ENCODE measurements at regions not wholly inside any gene's neighbourhood (a gene's known extent, or its start where the extent isn't known, plus 50 kb on each side); places are given as distances from the start of the nearest gene placed in this dataset.

- Histone ChIP-seq H3K4me2 (ENCODE audit: low read length) (no peak overlapping the region), H3K27ac (ENCODE audit: low read length) (no peak overlapping the region)
- no peak for TF ChIP-seq EZH2phosphoT487 (IDR thresholded peaks at IDR 0.05; ENCODE audit: low read depth)
- no peak for TF ChIP-seq CTCF (IDR thresholded peaks at IDR 0.05; ENCODE audit: low read depth, low read length)
Observed at GRCh38 chr11:71109586-71109985, 142.8 kb downstream of the SHANK2 start.

GRCh38 chr11:71109186-71109585, 143.2 kb downstream of the SHANK2 start:
- Histone ChIP-seq H4K20me1 (ENCODE audit: insufficient read depth, low read length) (no peaks in the 10 kb centered on the region), H3K4me2 (ENCODE audit: low read length) (no peak overlapping the region), H3K9me3 (ENCODE audit: insufficient read depth, low read length) (no peaks in the 10 kb centered on the region), H3K4me1 (ENCODE audit: low read length) (peaks cover 5% of the 10 kb centered on the region), H3K36me3 (replicated peaks; ENCODE audit: low read depth, low read length) (no peaks in the 10 kb centered on the region), H3K4me3 (ENCODE audit: low read length) (no peak overlapping the region), H3K27ac (ENCODE audit: low read length) (no peak overlapping the region), H3K27me3 (ENCODE audit: low read depth, low read length) (0 out of 2 replicates have a peak, but pooled peaks cover 7% of the 10 kb centered on the region), H2AFZ (ENCODE audit: low read depth, low read length) (no peak overlapping the region), H3K9ac (ENCODE audit: low read length) (no peak overlapping the region), H3K79me2 (ENCODE audit: low read length) (no peaks in the 10 kb centered on the region)
- TF ChIP-seq EZH2phosphoT487 (IDR thresholded peaks at IDR 0.05; ENCODE audit: low read depth) (no peak), CTCF (IDR thresholded peaks at IDR 0.05; ENCODE audit: low read depth, low read length) (no peak)

More at GRCh38 chr11:71109586-71109985, 142.8 kb downstream of the SHANK2 start:
- H3K79me2 ChIP-seq (ENCODE audit: low read length) = no peaks in the 10 kb centered on the region
- no peak overlapping the region for H2AFZ ChIP-seq (ENCODE audit: low read depth, low read length)
- H3K9me3 ChIP-seq (ENCODE audit: insufficient read depth, low read length) = no peaks in the 10 kb centered on the region
- H3K36me3 ChIP-seq (replicated peaks; ENCODE audit: low read depth, low read length) = no peaks in the 10 kb centered on the region
- H4K20me1 ChIP-seq (ENCODE audit: insufficient read depth, low read length) = no peaks in the 10 kb centered on the region
- no peak overlapping the region for H3K9ac ChIP-seq (ENCODE audit: low read length)
- H3K4me3 ChIP-seq (ENCODE audit: low read length) = no peak overlapping the region
- H3K27me3 ChIP-seq (ENCODE audit: low read depth, low read length) = 0 out of 2 replicates have a peak, but pooled peaks cover 7% of the 10 kb centered on the region
- H3K4me1 ChIP-seq (ENCODE audit: low read length) = peaks cover 7% of the 10 kb centered on the region

- H3K4me3 ChIP-seq (ENCODE audit: low read length) = no peak overlapping the region
- no peaks in the 10 kb centered on the region for H3K4me1 ChIP-seq (ENCODE audit: low read length)
- H3K36me3 ChIP-seq (replicated peaks; ENCODE audit: low read depth, low read length) = no peaks in the 10 kb centered on the region
- no peak for TF ChIP-seq EZH2phosphoT487 (IDR thresholded peaks at IDR 0.05; ENCODE audit: low read depth)
- TF ChIP-seq CTCF (IDR thresholded peaks at IDR 0.05; ENCODE audit: low read depth, low read length) = no peak
- H3K9me3 ChIP-seq (ENCODE audit: insufficient read depth, low read length) = no peaks in the 10 kb centered on the region
- no peaks in the 10 kb centered on the region for H3K79me2 ChIP-seq (ENCODE audit: low read length)
- 0 out of 2 replicates have a peak, but pooled peaks cover 5% of the 10 kb centered on the region for H3K27me3 ChIP-seq (ENCODE audit: low read depth, low read length)
- no peak overlapping the region for H2AFZ ChIP-seq (ENCODE audit: low read depth, low read length)
- H3K27ac ChIP-seq (ENCODE audit: low read length) = no peak overlapping the region
- no peak overlapping the region for H3K9ac ChIP-seq (ENCODE audit: low read length)
- H3K4me2 ChIP-seq (ENCODE audit: low read length) = no peak overlapping the region
- H4K20me1 ChIP-seq (ENCODE audit: insufficient read depth, low read length) = no peaks in the 10 kb centered on the region
Observed at GRCh38 chr11:71108013-71108865, 144.1 kb downstream of the SHANK2 start.

DNA sequence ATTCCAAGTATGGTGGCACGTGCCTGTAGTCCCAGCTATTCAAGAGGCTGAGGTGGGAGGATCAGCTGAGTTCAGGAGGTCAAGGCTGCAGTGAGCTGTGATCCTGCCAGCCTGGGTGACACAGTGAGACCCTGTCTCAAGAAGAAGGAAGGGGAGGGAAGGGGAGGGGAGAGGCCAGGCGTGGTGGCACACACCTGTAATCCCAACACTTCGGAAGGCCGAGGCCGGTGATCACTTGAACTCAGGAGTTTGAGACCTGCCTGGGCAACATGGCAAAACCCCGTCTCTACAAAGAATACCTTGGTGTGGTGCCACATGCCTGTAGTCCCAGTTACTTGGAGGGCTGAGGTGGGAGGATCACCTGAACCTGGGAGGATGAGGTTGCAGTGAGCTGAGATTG, 145.7 kb downstream of the SHANK2 start:
- Histone ChIP-seq H3K9ac (ENCODE audit: low read length) (no peak overlapping the region), H4K20me1 (ENCODE audit: insufficient read depth, low read length) (no peaks in the 10 kb centered on the region), H3K27me3 (ENCODE audit: low read depth, low read length) (peaks cover 3% of the 10 kb centered on the region; the same call in 1 of the 2 replicates), H2AFZ (ENCODE audit: low read depth, low read length) (no peak overlapping the region), H3K36me3 (replicated peaks; ENCODE audit: low read depth, low read length) (no peaks in the 10 kb centered on the region), H3K4me1 (ENCODE audit: low read length) (no peaks in the 10 kb centered on the region), H3K79me2 (ENCODE audit: low read length) (no peaks in the 10 kb centered on the region), H3K27ac (ENCODE audit: low read length) (no peak overlapping the region), H3K4me3 (ENCODE audit: low read length) (no peak overlapping the region), H3K9me3 (ENCODE audit: insufficient read depth, low read length) (no peaks in the 10 kb centered on the region), H3K4me2 (ENCODE audit: low read length) (no peak overlapping the region)
- TF ChIP-seq CTCF (IDR thresholded peaks at IDR 0.05; ENCODE audit: low read depth, low read length) (no peak), EZH2phosphoT487 (IDR thresholded peaks at IDR 0.05; ENCODE audit: low read depth) (no peak)

Measured in OCI-LY3 (cell line).